K562 (cell line): ENCODE measurements at regions not wholly inside any gene's neighbourhood (a gene's known extent, or its start where the extent isn't known, plus 50 kb on each side); places are given as distances from the start of the nearest gene placed in this dataset.

ENCODE experiments used
- ATAC-seq: fragments of 200-7000 bp; cut with Tn5 transposase; 3 replicates; pipeline ENCODE4 v1.9.1; 2020; ENCODE audit warnings: moderate library complexity
- BruUV-seq: library from RNA; stranded (reverse); fragments of 400-500 nt; replicated peaks from 2 replicates; lab custom pipeline; 2021; lab: Mats Ljungman, UMichigan
- CTCF ChIA-PET: fragments of 300-600 bp; formaldehyde crosslinking; extraction: SDS; loops from one replicate; lab custom pipeline; 2021; ENCODE audit warnings: low intra/inter-chr PET ratio; lab: Yijun Ruan, JAX
- POLR2A ChIA-PET: fragments of 300-600, 350-650 bp; sonication (Branson Sonifier 250); formaldehyde crosslinking; extraction: SDS; loops from one replicate; lab custom pipeline; 2021; ENCODE audit warnings: antibody characterized with exemption, inconsistent platforms; lab: Yijun Ruan, JAX
- DNase-seq, 4 experiments: peaks; one replicate each; pipeline versions ENCODE4 v3.0.0 to v3.0.0-alpha.2; 2011 to 2018; ENCODE audit warnings: low spot score in 3 of 4, mixed read lengths in 3 of 4; ENCODE audit errors: extremely low read depth in 1 of 4
- FAIRE-seq: peaks from 2 replicates; lab custom pipeline; 2011; peaks lifted over from hg19 to GRCh38; lab: Jason Lieb, UNC
- H2AFZ ChIP-seq: 2 replicates; pipeline ENCODE4 v1.6.0; 2011; ENCODE audit warnings: low read depth, low read length, control low read depth, inconsistent platforms
- H3K27ac ChIP-seq: fragments of 200-600 bp; 3 replicates; pipeline ENCODE4 v1.8.0; 2011; ENCODE audit warnings: low read depth, mild to moderate bottlenecking, control low read depth, inconsistent platforms, low read length, moderate library complexity, mixed read lengths; ENCODE audit errors: extremely low read depth
- H3K27me3 ChIP-seq, 2 experiments: fragments of 300-600 bp in 1 of 2; 2 replicates in 1 of 2; 3 replicates in 1 of 2; pipeline versions ENCODE4 v1.6.0 to v1.8.0; 2011; ENCODE audit warnings: inconsistent platforms in 2 of 2, low read length in 2 of 2, mild to moderate bottlenecking in 1 of 2, mixed read lengths in 1 of 2, moderate library complexity in 1 of 2; ENCODE audit not compliant: control insufficient read depth in 2 of 2, insufficient read depth in 2 of 2
- H3K36me3 ChIP-seq: fragments of 300-600 bp; 3 replicates; pipeline ENCODE4 v1.8.0; 2011; ENCODE audit warnings: mild to moderate bottlenecking, low read length, inconsistent platforms; ENCODE audit not compliant: control insufficient read depth, insufficient read depth
- H3K4me1 ChIP-seq, 2 experiments: fragments of 200-600 bp in 1 of 2; replicated peaks in 1 of 2; 2 replicates in 1 of 2; 3 replicates in 1 of 2; pipeline versions ENCODE4 v1.5.1 to v1.8.0; 2011; ENCODE audit warnings: inconsistent platforms in 2 of 2, low read length in 2 of 2, mild to moderate bottlenecking in 1 of 2, mixed read lengths in 1 of 2, moderate library complexity in 1 of 2; ENCODE audit not compliant: control insufficient read depth in 2 of 2, insufficient read depth in 2 of 2
- H3K4me2 ChIP-seq: 2 replicates; pipeline ENCODE4 v1.6.1; 2011; ENCODE audit warnings: low read length, control low read depth, inconsistent platforms, mixed read lengths; ENCODE audit not compliant: insufficient read depth
- H3K4me3 ChIP-seq: fragments of 200-600 bp; sonication (generic), shearing (Covaris generic); 2 replicates; pipeline ENCODE4 v1.5.1; 2016; ENCODE audit warnings: control low read depth, inconsistent platforms
- H3K79me2 ChIP-seq: fragments of 200-600 bp; 3 replicates; pipeline ENCODE4 v1.8.0; 2011; ENCODE audit warnings: low read length, inconsistent platforms; ENCODE audit not compliant: control insufficient read depth, insufficient read depth
- H3K9ac ChIP-seq, 2 experiments: 2 replicates each; pipeline versions ENCODE4 v1.6.0 to v1.6.1; 2011; ENCODE audit warnings: low read depth in 2 of 2, low read length in 2 of 2, control low read depth in 1 of 2, inconsistent platforms in 1 of 2, mild to moderate bottlenecking in 1 of 2, mixed read lengths in 1 of 2; ENCODE audit not compliant: insufficient read depth in 1 of 2
- H3K9me1 ChIP-seq: one replicate; pipeline ENCODE4 v1.6.0; 2011; ENCODE audit warnings: inconsistent platforms, mild to moderate bottlenecking, low read length, moderate library complexity; ENCODE audit not compliant: control insufficient read depth, insufficient read depth
- H3K9me3 ChIP-seq: replicated peaks from 2 replicates; pipeline ENCODE4 v1.5.1; 2011; ENCODE audit warnings: low read depth, low read length, inconsistent platforms; ENCODE audit not compliant: control insufficient read depth, insufficient read depth
- H4K20me1 ChIP-seq: replicated peaks from 2 replicates; pipeline ENCODE4 v1.6.1; 2011; ENCODE audit warnings: low read length, inconsistent platforms, mixed read lengths; ENCODE audit not compliant: control insufficient read depth, insufficient read depth
- CHCHD3 ChIP-seq: fragments of 250-450 bp; sonication (Bioruptor Pico); IDR thresholded peaks from 2 replicates; pipeline ENCODE4 v2.1.2; 2022; ENCODE audit warnings: mild to moderate bottlenecking
- HMG20A ChIP-seq: fragments of 450-650 bp; formaldehyde crosslinking; conservative IDR thresholded peaks from 2 replicates; pipeline ENCODE4 v1.4.0; 2020; ENCODE audit warnings: mild to moderate bottlenecking, mixed read lengths
- ILF3 ChIP-seq: fragments of 450-650 bp; IDR thresholded peaks from 2 replicates; pipeline ENCODE4 v1.6.1; 2018; ENCODE audit warnings: antibody characterized with exemption, mild to moderate bottlenecking, moderate library complexity, borderline replicate concordance
- KDM1A ChIP-seq, 2 experiments: fragments of 450-650 bp; IDR thresholded peaks; 2 replicates each; pipeline ENCODE4 v1.6.1; 2016; ENCODE audit warnings: mild to moderate bottlenecking in 2 of 2
- MCM5 ChIP-seq: fragments of 450-650 bp; IDR thresholded peaks from 2 replicates; pipeline ENCODE4 v1.6.1; 2016; ENCODE audit warnings: low read depth
- MYC ChIP-seq, 2 experiments: fragments of 250-450 bp in 1 of 2; sonication (Bioruptor Pico) in 1 of 2; IDR thresholded peaks; 2 replicates each; pipeline versions ENCODE4 v1.5.1 to v1.6.1; 2012 to 2021; ENCODE audit warnings: low read depth in 2 of 2, borderline replicate concordance in 1 of 2, improper control_type of control experiment in 1 of 2, low read length in 1 of 2, mild to moderate bottlenecking in 1 of 2, moderate library complexity in 1 of 2
- PPARD ChIP-seq: fragments of 250-450 bp; sonication (Bioruptor Pico); IDR thresholded peaks from 2 replicates; pipeline ENCODE4 v1.8.0; 2022; ENCODE audit warnings: inconsistent platforms, mild to moderate bottlenecking, moderate library complexity
- RBM15 ChIP-seq: fragments of 200-400 bp; formaldehyde crosslinking; IDR thresholded peaks from 2 replicates; pipeline ENCODE4 v1.6.1; 2018; ENCODE audit warnings: mild to moderate bottlenecking, low read length, moderate library complexity; ENCODE audit not compliant: insufficient read depth
- SIN3B ChIP-seq: fragments of 450-650 bp; IDR thresholded peaks from 2 replicates; pipeline ENCODE4 v1.6.1; 2017; ENCODE audit warnings: low read depth, mild to moderate bottlenecking, moderate library complexity
- TOE1 ChIP-seq, 2 experiments: fragments of 450-650 bp in 1 of 2; sonication (generic) in 1 of 2; formaldehyde crosslinking in 1 of 2; IDR thresholded peaks; 2 replicates each; pipeline versions ENCODE4 v1.7.1 to v1.8.0; 2016 to 2022; ENCODE audit warnings: borderline replicate concordance in 2 of 2, mild to moderate bottlenecking in 2 of 2, antibody characterized with exemption in 1 of 2, inconsistent platforms in 1 of 2, low read depth in 1 of 2, missing genetic modification reagents in 1 of 2, moderate library complexity in 1 of 2
- ZNF133 ChIP-seq: fragments of 250-450 bp; sonication (Bioruptor Pico); IDR thresholded peaks from 2 replicates; pipeline ENCODE4 v1.4.0; 2020; ENCODE audit warnings: mild to moderate bottlenecking
- ZNF764 ChIP-seq: fragments of 250-450 bp; sonication (Bioruptor Pico); IDR thresholded peaks from 2 replicates; pipeline ENCODE4 v1.4.0; 2020; ENCODE audit warnings: low read depth, mild to moderate bottlenecking, moderate library complexity
- WGBS: fragments of 100-300 bp; shearing (Covaris generic); methylation state at CpG from one replicate; pipeline ENCODE4 v1.1.6; 2016; ENCODE audit warnings: low coverage, mixed read lengths; ENCODE audit not compliant: insufficient coverage; ENCODE audit errors: missing lambda C conversion rate; 5-methylcytosine and 5-hydroxymethylcytosine counted together
- in situ Hi-C: fragments of 300-500 bp; cut with MboI; formaldehyde crosslinking; loops from 4 replicates; pipeline ENCODE4 v1.15.0; 2018; ENCODE audit warnings: inconsistent platforms, mixed read lengths
- intact Hi-C: fragments of 100-400 bp; cut with micrococcal nuclease; formaldehyde crosslinking; loops from 2 replicates; pipeline ENCODE4 v1.14.2; 2022
- TF ChIP-seq, protein P1 (sequence below): fragments of 250-450 bp; sonication (Bioruptor Pico); IDR thresholded peaks from 2 replicates; pipeline ENCODE4 v1.8.0; 2021; ENCODE audit warnings: moderate library complexity, mild to moderate bottlenecking, inconsistent platforms
- TF ChIP-seq, protein P2 (sequence below): fragments of 250-450 bp; sonication (Bioruptor Pico); IDR thresholded peaks from 2 replicates; pipeline ENCODE4 v1.6.1; 2021; ENCODE audit warnings: mild to moderate bottlenecking

DNA sequence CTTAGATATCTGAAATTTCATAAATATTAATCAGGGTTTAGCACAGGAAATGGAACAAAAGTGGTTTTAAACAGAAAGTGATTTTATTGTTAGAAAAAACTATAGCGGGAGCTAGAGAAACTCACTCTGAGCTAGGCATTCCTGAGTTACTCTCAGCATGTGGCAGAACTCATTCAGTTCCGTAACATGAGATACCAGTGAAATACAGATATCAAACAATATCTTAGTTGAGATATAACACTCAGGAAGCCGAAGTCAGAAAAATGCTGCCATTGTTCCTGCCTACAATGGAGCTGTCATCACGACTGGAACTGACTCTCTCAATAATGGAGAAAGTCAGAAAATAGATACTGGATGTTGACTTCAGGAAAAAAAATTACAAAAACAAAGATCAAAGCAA is 1428.7 kb downstream of the PCDH18 start:
- no peaks in the 10 kb centered on the region for H3K36me3 ChIP-seq
- ChIA-PET POLR2A (no interaction called here), CTCF (no interaction called here)
- H3K4me3 ChIP-seq, result no peak overlapping the region
- TF ChIP-seq, protein P1, sequence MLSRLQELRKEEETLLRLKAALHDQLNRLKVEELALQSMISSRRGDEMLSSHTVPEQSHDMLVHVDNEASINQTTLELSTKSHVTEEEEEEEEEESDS (CRISPR knock-in tag), result no peak
- no peak for TF ChIP-seq ZNF764 (CRISPR knock-in tag)
- no peak for TF ChIP-seq CHCHD3
- no peak for TF ChIP-seq MYC (IDR thresholded peaks at IDR 0.05; ENCODE audit: low read depth, low read length)
- no peak for TF ChIP-seq MYC (CRISPR knock-in tag; IDR thresholded peaks at IDR 0.05; ENCODE audit: borderline replicate concordance, low read depth)
- no peak for TF ChIP-seq ILF3
- no peak for TF ChIP-seq HMG20A (CRISPR knock-in tag)
- no peak for TF ChIP-seq PPARD (CRISPR knock-in tag)
- TF ChIP-seq, protein P2, sequence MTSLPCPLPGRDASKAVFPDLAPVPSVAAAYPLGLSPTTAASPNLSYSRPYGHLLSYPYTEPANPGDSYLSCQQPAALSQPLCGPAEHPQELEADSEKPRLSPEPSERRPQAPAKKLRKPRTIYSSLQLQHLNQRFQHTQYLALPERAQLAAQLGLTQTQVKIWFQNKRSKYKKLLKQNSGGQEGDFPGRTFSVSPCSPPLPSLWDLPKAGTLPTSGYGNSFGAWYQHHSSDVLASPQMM (CRISPR knock-in tag), result no peak
- TF ChIP-seq RBM15, result no peak
- no peak for TF ChIP-seq KDM1A (IDR thresholded peaks at IDR 0.05)
- no peak for TF ChIP-seq SIN3B
- TF ChIP-seq ZNF133 (CRISPR knock-in tag), result no peak
- TF ChIP-seq MCM5, result no peak
- no peak for TF ChIP-seq TOE1 (IDR thresholded peaks at IDR 0.05; ENCODE audit: borderline replicate concordance)
- no peak for TF ChIP-seq TOE1 (CRISPR knock-in tag; IDR thresholded peaks at IDR 0.05; ENCODE audit: borderline replicate concordance, low read depth)
- DNase-seq (no peak), ATAC-seq (no peak), FAIRE-seq (no peak)
- H3K9me1 ChIP-seq, result no peaks in the 10 kb centered on the region
- H3K9ac ChIP-seq, result no peak overlapping the region
- intact Hi-C loops, result no loop called here
- 0 out of 2 replicates have a peak, but pooled peaks cover 2% of the 10 kb centered on the region for H3K9me3 ChIP-seq
- H3K27me3 ChIP-seq, result no peaks in the 10 kb centered on the region
- H3K4me1 ChIP-seq, result no peaks in the 10 kb centered on the region
- in situ Hi-C loops, result no loop called here
- BruUV-seq, result no TSS peak
- H4K20me1 ChIP-seq, result no peaks in the 10 kb centered on the region
- H2AFZ ChIP-seq, result no peak overlapping the region
- no peaks in the 10 kb centered on the region for H3K79me2 ChIP-seq
- 0% methylated on average over 4 of the region's 4 CpGs for WGBS
- H3K4me2 ChIP-seq, result no peak overlapping the region
- no peak overlapping the region for H3K27ac ChIP-seq
